CD4-positive, alpha-beta memory T cell (primary cell): ENCODE measurements at regions not wholly inside any gene's neighbourhood (a gene's known extent, or its start where the extent isn't known, plus 50 kb on each side); places are given as distances from the start of the nearest gene placed in this dataset.

Source experiments
- CTCF ChIA-PET: fragments of 350-600 bp; sonication (Branson Sonifier 250); formaldehyde crosslinking; loops from one replicate; lab custom pipeline; 2021; ENCODE audit warnings: inconsistent platforms; ENCODE audit not compliant: partially characterized antibody; lab: Charles Lee
- POLR2A ChIA-PET: fragments of 350-600 bp; sonication (Branson Sonifier 250); formaldehyde crosslinking; loops from one replicate; lab custom pipeline; 2021; ENCODE audit not compliant: partially characterized antibody; lab: Charles Lee
- DNase-seq, 5 donors: peaks; one replicate each; pipeline versions ENCODE4 v3.0.0 to v3.0.0-alpha.2; 2020 to 2022; ENCODE audit warnings: mixed read lengths in 1 of 5
- H3K27ac ChIP-seq: one replicate; pipeline ENCODE4 v1.7.0; 2013; ENCODE audit warnings: low read depth, low read length
- H3K27me3 ChIP-seq: 2 replicates; pipeline ENCODE4 v1.7.0; 2013; ENCODE audit warnings: mild to moderate bottlenecking, low read length, moderate library complexity; ENCODE audit not compliant: insufficient read depth
- H3K36me3 ChIP-seq: 2 replicates; pipeline ENCODE4 v1.7.0; 2013; ENCODE audit warnings: mild to moderate bottlenecking, low read length, moderate library complexity; ENCODE audit not compliant: insufficient read depth
- H3K4me1 ChIP-seq: 2 replicates; pipeline ENCODE4 v1.7.0; 2013; ENCODE audit warnings: mild to moderate bottlenecking, low read length, moderate library complexity; ENCODE audit not compliant: insufficient read depth
- H3K4me3 ChIP-seq, 2 donors: one replicate each; pipeline ENCODE4 v1.7.0; 2013; ENCODE audit warnings: low read length in 2 of 2, mild to moderate bottlenecking in 1 of 2
- H3K9me3 ChIP-seq, 2 donors: one replicate each; pipeline ENCODE4 v1.7.0; 2013; ENCODE audit warnings: low read length in 2 of 2, control low read depth in 1 of 2; ENCODE audit not compliant: control insufficient read depth in 1 of 2
- H3K27ac Mint-ChIP-seq, 7 donors: one replicate each; pipeline ENCODE4 v1.8.0; 2020 to 2021; ENCODE audit warnings: mixed read lengths in 7 of 7, mild to moderate bottlenecking in 6 of 7, inconsistent platforms in 3 of 7, moderate library complexity in 3 of 7
- H3K27me3 Mint-ChIP-seq, 2 donors: one replicate each; pipeline ENCODE4 v1.8.0; 2020 to 2021; ENCODE audit warnings: mixed read lengths in 2 of 2
- H3K36me3 Mint-ChIP-seq, 2 donors: one replicate each; pipeline ENCODE4 v1.8.0; 2020 to 2021; ENCODE audit warnings: mixed read lengths in 2 of 2, inconsistent platforms in 1 of 2, mild to moderate bottlenecking in 1 of 2
- H3K4me1 Mint-ChIP-seq, 4 donors: one replicate each; pipeline ENCODE4 v1.8.0; 2020 to 2021; ENCODE audit warnings: mixed read lengths in 4 of 4, mild to moderate bottlenecking in 1 of 4
- H3K4me3 Mint-ChIP-seq, 8 donors: one replicate each; pipeline ENCODE4 v1.8.0; 2020 to 2021; ENCODE audit warnings: mixed read lengths in 8 of 8, mild to moderate bottlenecking in 7 of 8, moderate library complexity in 6 of 8, inconsistent platforms in 3 of 8
- H3K9me3 Mint-ChIP-seq, 8 donors: one replicate each; pipeline ENCODE4 v1.8.0; 2020 to 2021; ENCODE audit warnings: mixed read lengths in 8 of 8, mild to moderate bottlenecking in 5 of 8, inconsistent platforms in 3 of 8, moderate library complexity in 1 of 8
- intact Hi-C: fragments of 100-400 bp; cut with micrococcal nuclease; formaldehyde crosslinking; loops from one replicate; pipeline ENCODE4 v1.15.1; 2023

DNA sequence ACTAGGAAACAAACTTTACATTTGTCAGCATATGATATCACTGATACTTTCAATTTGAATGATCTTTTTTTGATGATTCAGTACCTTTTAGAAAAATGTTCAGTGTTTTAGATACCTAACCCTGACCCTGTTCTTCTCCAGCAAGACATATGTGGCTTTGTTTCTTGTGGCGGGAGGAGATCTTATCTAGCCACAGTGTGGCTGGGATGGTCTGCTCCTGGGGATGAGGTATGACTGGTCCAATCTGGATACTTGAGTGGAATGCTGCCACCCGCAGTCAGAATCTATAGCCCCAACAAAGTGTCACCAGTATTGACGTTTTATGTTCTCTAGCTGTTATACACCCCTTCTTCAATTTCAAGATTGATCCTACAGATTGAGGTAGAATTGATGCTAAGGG, 439.0 kb upstream of the GOLIM4 start:
- no peak overlapping the region for H3K27ac Mint-ChIP-seq
- peaks cover 0 to 7% (median 0%) of the 10 kb centered on the region in 8 donors for H3K9me3 Mint-ChIP-seq
- H3K36me3 Mint-ChIP-seq: no peaks in the 10 kb centered on the region
- Histone ChIP-seq H3K27ac (no peak overlapping the region), H3K9me3 (no peaks in the 10 kb centered on the region), H3K4me1 (no peaks in the 10 kb centered on the region), H3K4me3 (no peak overlapping the region), H3K36me3 (no peaks in the 10 kb centered on the region), H3K27me3 (no peaks in the 10 kb centered on the region)
- no peak for DNase-seq
- H3K4me3 Mint-ChIP-seq: no peak overlapping the region
- CTCF ChIA-PET: no interaction called here
- intact Hi-C loops: no loop called here
- no peaks in the 10 kb centered on the region for H3K27me3 Mint-ChIP-seq
- no peaks in the 10 kb centered on the region for H3K4me1 Mint-ChIP-seq
- POLR2A ChIA-PET: no interaction called here

DNA sequence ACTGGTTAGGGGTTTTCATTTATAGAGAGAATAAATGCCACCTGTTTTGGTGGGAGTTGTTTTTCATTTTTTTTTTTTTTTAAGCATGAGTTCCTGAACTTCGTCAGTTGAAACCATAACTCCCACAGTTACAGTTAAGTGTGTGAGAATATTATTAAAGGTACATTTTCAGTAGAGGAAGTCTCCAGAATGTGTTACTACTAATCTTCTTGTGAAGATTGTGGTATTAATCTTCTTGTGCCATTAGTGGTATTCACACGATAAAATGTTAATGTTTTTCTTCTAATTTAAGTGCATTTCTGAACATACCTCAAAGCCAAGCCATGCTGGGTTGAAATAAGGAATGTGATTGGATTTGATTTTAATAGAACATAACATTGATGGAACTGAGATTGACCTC, 437.9 kb upstream of the GOLIM4 start:
- Mint-ChIP-seq H3K9me3 (peaks cover 0 to 10% (median under 1%) of the 10 kb centered on the region in 8 donors), H3K36me3 (no peaks in the 10 kb centered on the region), H3K27me3 (no peaks in the 10 kb centered on the region), H3K4me3 (no peak overlapping the region), H3K27ac (no peak overlapping the region), H3K4me1 (no peaks in the 10 kb centered on the region)
- no peak for DNase-seq
- H3K27ac ChIP-seq: no peak overlapping the region
- no peak overlapping the region for H3K4me3 ChIP-seq
- H3K27me3 ChIP-seq: no peaks in the 10 kb centered on the region
- no peaks in the 10 kb centered on the region for H3K9me3 ChIP-seq
- no peaks in the 10 kb centered on the region for H3K36me3 ChIP-seq
- POLR2A ChIA-PET: no interaction called here
- intact Hi-C loops: no loop called here
- H3K4me1 ChIP-seq: no peaks in the 10 kb centered on the region
- CTCF ChIA-PET: no interaction called here

DNA sequence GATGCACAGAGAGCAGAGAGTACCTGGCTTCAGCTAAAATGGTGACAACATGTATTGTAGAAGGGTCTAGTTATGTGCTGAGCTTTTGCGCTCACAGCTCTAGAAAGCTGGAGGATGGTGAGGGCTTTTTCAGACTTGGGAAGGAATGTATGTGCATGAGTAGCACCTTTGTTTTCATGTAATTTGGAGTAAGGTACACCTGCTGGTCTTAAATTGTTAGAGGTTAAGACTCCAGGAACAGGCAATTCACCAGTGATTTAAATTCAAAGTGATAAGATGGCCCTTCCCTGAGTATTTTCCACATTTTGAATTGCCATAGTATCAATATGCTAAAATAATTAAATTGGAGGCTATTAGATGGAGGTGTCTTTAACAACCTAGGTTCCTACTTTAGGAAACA, 436.4 kb upstream of the GOLIM4 start:
- Mint-ChIP-seq H3K9me3 (peaks cover 0 to 8% (median 0%) of the 10 kb centered on the region in 8 donors), H3K27ac (no peak overlapping the region), H3K4me3 (no peak overlapping the region), H3K4me1 (no peaks in the 10 kb centered on the region), H3K36me3 (no peaks in the 10 kb centered on the region), H3K27me3 (no peaks in the 10 kb centered on the region)
- CTCF ChIA-PET: no interaction called here
- no peaks in the 10 kb centered on the region for H3K9me3 ChIP-seq
- DNase-seq: no peak
- no peaks in the 10 kb centered on the region for H3K36me3 ChIP-seq
- no peak overlapping the region for H3K27ac ChIP-seq
- no peak overlapping the region for H3K4me3 ChIP-seq
- H3K4me1 ChIP-seq: no peaks in the 10 kb centered on the region
- H3K27me3 ChIP-seq: no peaks in the 10 kb centered on the region
- POLR2A ChIA-PET: no interaction called here
- intact Hi-C loops: no loop called here

DNA sequence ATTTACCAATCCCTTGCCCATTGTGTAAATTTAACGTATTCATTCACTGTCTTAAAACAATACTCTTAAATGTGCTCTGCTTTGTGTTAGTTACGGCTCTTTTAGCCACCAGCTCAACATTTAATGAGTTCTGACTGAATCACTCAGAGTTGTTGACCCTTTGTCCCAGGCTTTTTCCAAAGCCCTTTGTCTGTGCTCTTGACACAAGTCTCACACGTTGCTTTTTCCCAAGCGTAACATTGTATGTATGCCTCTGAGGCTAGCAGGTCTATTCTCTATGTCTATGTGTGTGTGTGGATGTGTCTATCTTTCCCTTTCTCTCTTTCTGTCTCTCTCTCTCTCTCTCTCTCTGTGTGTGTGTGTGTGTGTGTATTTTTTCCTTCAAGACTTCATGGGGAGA, 435.4 kb upstream of the GOLIM4 start:
- Histone ChIP-seq H3K4me3 (no peak overlapping the region), H3K27ac (no peak overlapping the region), H3K4me1 (no peaks in the 10 kb centered on the region), H3K36me3 (no peaks in the 10 kb centered on the region), H3K27me3 (no peaks in the 10 kb centered on the region), H3K9me3 (no peaks in the 10 kb centered on the region)
- CTCF ChIA-PET: no interaction called here
- H3K9me3 Mint-ChIP-seq: peaks cover 0 to 6% (median 0%) of the 10 kb centered on the region in 8 donors
- H3K4me3 Mint-ChIP-seq: no peak overlapping the region
- no peaks in the 10 kb centered on the region for H3K4me1 Mint-ChIP-seq
- H3K36me3 Mint-ChIP-seq: no peaks in the 10 kb centered on the region
- no peaks in the 10 kb centered on the region for H3K27me3 Mint-ChIP-seq
- POLR2A ChIA-PET: no interaction called here
- intact Hi-C loops: no loop called here
- no peak for DNase-seq
- H3K27ac Mint-ChIP-seq: no peak overlapping the region

DNA sequence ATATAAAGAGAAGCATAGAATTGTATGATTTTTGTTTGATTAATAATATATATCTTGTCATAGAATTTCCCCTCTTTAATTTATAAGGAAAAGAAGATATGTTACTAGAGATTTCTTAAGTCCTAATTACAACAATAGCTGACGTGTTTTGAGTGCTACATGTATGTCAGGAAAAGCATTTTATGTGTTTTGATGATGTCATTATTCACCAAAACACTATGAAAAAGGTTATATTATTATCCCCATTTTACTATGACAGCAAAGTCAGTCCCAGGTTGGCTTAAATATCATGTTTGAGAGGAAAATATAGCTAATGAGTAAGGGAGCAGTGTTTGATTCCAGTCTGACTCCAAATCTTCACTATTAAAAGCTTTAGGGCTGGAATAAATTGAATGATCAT, 428.4 kb upstream of the GOLIM4 start:
- no peak overlapping the region for H3K4me3 Mint-ChIP-seq
- H3K36me3 Mint-ChIP-seq: no peaks in the 10 kb centered on the region
- Histone ChIP-seq H3K27me3 (no peaks in the 10 kb centered on the region), H3K4me3 (no peak overlapping the region), H3K9me3 (no peaks in the 10 kb centered on the region), H3K4me1 (no peaks in the 10 kb centered on the region), H3K36me3 (no peaks in the 10 kb centered on the region), H3K27ac (no peak overlapping the region)
- H3K27ac Mint-ChIP-seq: no peak overlapping the region
- no peaks in the 10 kb centered on the region for H3K4me1 Mint-ChIP-seq
- H3K9me3 Mint-ChIP-seq: peaks cover 0 to 7% (median 2%) of the 10 kb centered on the region in 8 donors
- no peaks in the 10 kb centered on the region for H3K27me3 Mint-ChIP-seq
- DNase-seq: no peak
- intact Hi-C loops: no loop called here
- ChIA-PET POLR2A (no interaction called here), CTCF (no interaction called here)

DNA sequence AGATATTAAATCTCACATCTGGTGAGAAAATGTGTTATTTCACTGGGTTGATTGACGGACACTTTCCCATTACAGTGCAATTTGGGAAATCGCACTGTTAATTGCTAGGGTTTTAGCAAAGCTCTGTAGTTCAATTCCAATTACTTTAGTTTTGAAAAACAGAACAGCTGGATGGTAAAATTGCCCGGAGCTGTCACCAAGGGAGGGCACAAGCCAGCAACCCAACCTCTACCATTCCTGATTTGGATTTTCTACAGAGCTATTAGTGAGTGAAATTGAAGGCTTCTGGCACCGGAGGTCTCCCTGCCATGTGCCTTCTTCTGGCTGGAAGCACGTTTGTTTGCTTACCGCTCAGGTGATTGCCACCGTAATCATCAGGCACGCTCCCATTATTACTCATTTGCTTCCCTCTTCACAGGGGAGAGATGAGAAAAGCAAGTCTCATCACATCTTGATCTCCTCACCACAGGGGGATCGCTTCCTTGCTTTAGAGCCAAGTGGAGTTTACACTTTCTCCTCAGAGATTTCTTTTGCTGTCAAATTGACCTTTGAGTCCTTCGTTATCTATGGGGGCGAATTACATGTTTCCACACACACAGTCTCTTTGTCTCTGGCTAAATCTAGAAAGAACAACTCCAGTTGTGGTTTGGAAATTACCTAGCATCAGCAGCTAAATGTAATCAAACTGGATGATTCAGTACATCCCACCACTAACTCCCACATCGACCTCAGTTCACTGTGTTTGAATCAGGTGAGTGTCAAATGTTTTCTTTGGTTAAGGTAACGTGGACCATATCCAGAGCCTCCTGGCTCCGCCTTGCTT, 421.7 kb upstream of the GOLIM4 start:
- Mint-ChIP-seq H3K4me1 (no peaks in the 10 kb centered on the region), H3K4me3 (no peak overlapping the region), H3K27me3 (no peaks in the 10 kb centered on the region), H3K36me3 (no peaks in the 10 kb centered on the region), H3K27ac (no peak overlapping the region), H3K9me3 (peaks cover 0 to 9% (median 0%) of the 10 kb centered on the region in 8 donors)
- CTCF ChIA-PET: no interaction called here
- H3K4me3 ChIP-seq: no peak overlapping the region
- no peaks in the 10 kb centered on the region for H3K4me1 ChIP-seq
- POLR2A ChIA-PET: no interaction called here
- intact Hi-C loops: no loop called here
- DNase-seq: no peak
- H3K36me3 ChIP-seq: no peaks in the 10 kb centered on the region
- no peaks in the 10 kb centered on the region for H3K27me3 ChIP-seq
- H3K9me3 ChIP-seq: no peaks in the 10 kb centered on the region
- H3K27ac ChIP-seq: no peak overlapping the region

DNA sequence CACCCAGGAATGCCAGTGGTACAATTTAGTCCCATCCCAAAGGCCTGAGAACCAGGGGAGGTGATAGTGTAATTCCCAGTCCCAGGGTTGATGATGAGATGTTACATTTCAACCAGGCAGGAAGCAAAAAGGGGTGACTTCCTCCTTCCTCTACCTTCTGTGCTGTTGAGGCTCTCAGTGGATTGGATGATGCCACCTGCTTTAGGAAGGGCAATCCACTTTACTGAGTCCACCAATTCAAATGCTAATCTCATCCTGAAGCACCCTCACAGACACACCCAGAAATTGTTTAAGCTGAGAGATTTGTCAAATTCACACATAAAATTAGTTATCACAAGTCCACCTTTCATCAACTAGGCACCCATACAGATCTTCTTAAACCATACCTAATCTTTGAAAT, 418.5 kb upstream of the GOLIM4 start:
- Histone ChIP-seq H3K4me1 (no peaks in the 10 kb centered on the region), H3K4me3 (no peak overlapping the region), H3K27me3 (no peaks in the 10 kb centered on the region), H3K27ac (no peak overlapping the region), H3K9me3 (no peaks in the 10 kb centered on the region), H3K36me3 (no peaks in the 10 kb centered on the region)
- Mint-ChIP-seq H3K27ac (no peak overlapping the region), H3K9me3 (peaks cover 0 to 4% (median 0%) of the 10 kb centered on the region in 8 donors), H3K4me3 (no peak overlapping the region), H3K4me1 (no peaks in the 10 kb centered on the region), H3K36me3 (no peaks in the 10 kb centered on the region), H3K27me3 (no peaks in the 10 kb centered on the region)
- POLR2A ChIA-PET: no interaction called here
- no peak for DNase-seq
- intact Hi-C loops: no loop called here
- CTCF ChIA-PET: no interaction called here
